ENCODE measurements at regions not wholly inside any gene's neighbourhood (a gene's known extent, or its start where the extent isn't known, plus 50 kb on each side); places are given as distances from the start of the nearest gene placed in this dataset.

DNA sequence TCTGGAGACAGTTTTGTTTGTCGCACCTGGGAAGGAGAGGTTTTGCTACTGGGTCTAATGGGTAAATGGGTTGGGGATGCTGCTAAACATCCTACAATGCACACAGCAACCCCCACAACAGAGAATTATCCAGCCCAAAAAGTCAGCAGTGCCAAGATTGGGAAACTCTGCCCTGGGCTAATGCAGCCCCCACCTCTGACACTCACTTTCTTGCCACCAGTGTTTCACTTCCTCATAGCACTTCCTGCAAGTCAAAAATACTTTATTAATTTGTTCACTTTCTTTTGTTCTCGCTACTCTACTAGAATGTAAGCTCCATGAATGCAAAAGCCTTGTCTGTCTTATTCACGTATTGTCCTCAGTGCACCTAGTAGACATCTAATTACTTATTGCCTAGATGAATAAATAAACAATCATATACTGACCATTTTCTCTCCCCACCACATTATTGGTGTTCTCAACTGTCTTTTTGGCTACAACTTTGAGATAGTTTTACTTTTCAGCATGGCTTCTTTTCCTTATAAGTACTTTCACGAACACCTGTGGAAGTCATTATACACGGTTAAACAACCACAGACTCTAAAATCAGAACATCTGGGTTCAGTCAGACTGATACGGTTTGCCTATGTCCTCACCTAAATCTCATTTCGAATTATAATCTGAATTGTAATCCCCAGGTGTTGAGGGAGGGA, 82.0 kb upstream of the PITX2 start (continued):
- no peak for TF ChIP-seq PHF8 (conservative IDR thresholded peaks at IDR 0.05; ENCODE audit: low read depth, low read length)
